ENCODE measurements at regions not wholly inside any gene's neighbourhood (a gene's known extent, or its start where the extent isn't known, plus 50 kb on each side); places are given as distances from the start of the nearest gene placed in this dataset.

- H3K27ac ChIP-seq (ENCODE audit: insufficient read depth, low read depth, low read length): no peak overlapping the region
- H3K4me2 ChIP-seq (ENCODE audit: insufficient read depth, low read length): no peak overlapping the region
- no peaks in the 10 kb centered on the region for H3K27me3 ChIP-seq (ENCODE audit: control insufficient read depth in 2 of 2, insufficient read depth in 2 of 2, low read length in 2 of 2)
- FAIRE-seq (no peak), DNase-seq (ENCODE audit: low read depth, low spot score) (no peak)
- no peak overlapping the region for H3K4me3 ChIP-seq (replicated peaks in 1 of 3; ENCODE audit: insufficient read depth in 1 of 3, low read depth in 1 of 3, low read length in 3 of 3)
- ChIA-PET CTCF (no interaction called here), POLR2A (no interaction called here)
- TF ChIP-seq, protein P1, sequence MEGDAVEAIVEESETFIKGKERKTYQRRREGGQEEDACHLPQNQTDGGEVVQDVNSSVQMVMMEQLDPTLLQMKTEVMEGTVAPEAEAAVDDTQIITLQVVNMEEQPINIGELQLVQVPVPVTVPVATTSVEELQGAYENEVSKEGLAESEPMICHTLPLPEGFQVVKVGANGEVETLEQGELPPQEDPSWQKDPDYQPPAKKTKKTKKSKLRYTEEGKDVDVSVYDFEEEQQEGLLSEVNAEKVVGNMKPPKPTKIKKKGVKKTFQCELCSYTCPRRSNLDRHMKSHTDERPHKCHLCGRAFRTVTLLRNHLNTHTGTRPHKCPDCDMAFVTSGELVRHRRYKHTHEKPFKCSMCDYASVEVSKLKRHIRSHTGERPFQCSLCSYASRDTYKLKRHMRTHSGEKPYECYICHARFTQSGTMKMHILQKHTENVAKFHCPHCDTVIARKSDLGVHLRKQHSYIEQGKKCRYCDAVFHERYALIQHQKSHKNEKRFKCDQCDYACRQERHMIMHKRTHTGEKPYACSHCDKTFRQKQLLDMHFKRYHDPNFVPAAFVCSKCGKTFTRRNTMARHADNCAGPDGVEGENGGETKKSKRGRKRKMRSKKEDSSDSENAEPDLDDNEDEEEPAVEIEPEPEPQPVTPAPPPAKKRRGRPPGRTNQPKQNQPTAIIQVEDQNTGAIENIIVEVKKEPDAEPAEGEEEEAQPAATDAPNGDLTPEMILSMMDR (IDR thresholded peaks at IDR 0.05; ENCODE audit: extremely low read depth in 1 of 2, insufficient read depth in 1 of 2, low read depth in 1 of 2, low read length in 2 of 2): no peak
- TF ChIP-seq EZH2 (IDR thresholded peaks at IDR 0.05; ENCODE audit: borderline replicate concordance, low read depth, low read length, severe bottlenecking) (no peak), MAX (IDR thresholded peaks at IDR 0.05; ENCODE audit: insufficient read depth, insufficient read length) (no peak), JUN (IDR thresholded peaks at IDR 0.05; ENCODE audit: borderline replicate concordance, insufficient read depth, insufficient read length, low read depth) (no peak), GATA2 (IDR thresholded peaks at IDR 0.05; ENCODE audit: insufficient read depth, insufficient read length, low read depth, low read length) (no peak), FOS (IDR thresholded peaks at IDR 0.05; ENCODE audit: borderline replicate concordance, insufficient read depth, low read length) (no peak), MYC (IDR thresholded peaks at IDR 0.05; ENCODE audit: low read depth, low read length) (no peak), POLR2AphosphoS5 (IDR thresholded peaks at IDR 0.05; ENCODE audit: insufficient read depth, low read depth, low read length) (no peak), POLR2A (IDR thresholded peaks at IDR 0.05; ENCODE audit: low read depth, low read length) (no peak)
- dilution Hi-C loops (cut with MboI; ENCODE audit: extremely low pct_ligation_motif_present, low sequenced_read_pairs): no loop called here
- no peak overlapping the region for H3K9ac ChIP-seq (replicated peaks; ENCODE audit: extremely low read depth, insufficient read depth, low read length)
- no peaks in the 10 kb centered on the region for H3K9me1 ChIP-seq (replicated peaks; ENCODE audit: control insufficient read depth, extremely low read depth, insufficient read depth, low read length)
- H4K20me1 ChIP-seq (replicated peaks; ENCODE audit: control insufficient read depth, extremely low read depth, insufficient read depth, low read length): peaks cover 14% of the 10 kb centered on the region
- no peaks in the 10 kb centered on the region for H3K36me3 ChIP-seq (ENCODE audit: control insufficient read depth in 2 of 2, extremely low read depth in 1 of 2, insufficient read depth in 2 of 2, low read length in 2 of 2)
- intact Hi-C loops (cut with micrococcal nuclease): no loop called here
- peaks cover 52% of the 10 kb centered on the region for H3K79me2 ChIP-seq (ENCODE audit: control insufficient read depth, insufficient read depth, low read length)
- H3K9me3 ChIP-seq (replicated peaks; ENCODE audit: control insufficient read depth, insufficient read depth, low read length): no peaks in the 10 kb centered on the region
- no TSS peak for BruUV-seq (replicated peaks)
- no peak overlapping the region for H2AFZ ChIP-seq (ENCODE audit: low read depth, low read length)
- H3K4me1 ChIP-seq (ENCODE audit: control insufficient read depth, extremely low read depth, insufficient read depth, low read length): peaks cover 28% of the 10 kb centered on the region
Measured at GRCh38 chr3:72414481-72415016, 433.7 kb downstream of the SHQ1 start.

All from endothelial cell of umbilical vein (primary cell).